ENCODE measurements at regions not wholly inside any gene's neighbourhood (a gene's known extent, or its start where the extent isn't known, plus 50 kb on each side); places are given as distances from the start of the nearest gene placed in this dataset.

- TF ChIP-seq CTCF (IDR thresholded peaks at IDR 0.05; ENCODE audit: low read depth, low read length): no peak
- no peak for TF ChIP-seq EZH2phosphoT487 (IDR thresholded peaks at IDR 0.05; ENCODE audit: low read depth)
Measured at GRCh38 chr20:57996936-57997890, 231.2 kb downstream of the ANKRD60 start.
